ENCODE measurements at regions not wholly inside any gene's neighbourhood (a gene's known extent, or its start where the extent isn't known, plus 50 kb on each side); places are given as distances from the start of the nearest gene placed in this dataset.

DNA sequence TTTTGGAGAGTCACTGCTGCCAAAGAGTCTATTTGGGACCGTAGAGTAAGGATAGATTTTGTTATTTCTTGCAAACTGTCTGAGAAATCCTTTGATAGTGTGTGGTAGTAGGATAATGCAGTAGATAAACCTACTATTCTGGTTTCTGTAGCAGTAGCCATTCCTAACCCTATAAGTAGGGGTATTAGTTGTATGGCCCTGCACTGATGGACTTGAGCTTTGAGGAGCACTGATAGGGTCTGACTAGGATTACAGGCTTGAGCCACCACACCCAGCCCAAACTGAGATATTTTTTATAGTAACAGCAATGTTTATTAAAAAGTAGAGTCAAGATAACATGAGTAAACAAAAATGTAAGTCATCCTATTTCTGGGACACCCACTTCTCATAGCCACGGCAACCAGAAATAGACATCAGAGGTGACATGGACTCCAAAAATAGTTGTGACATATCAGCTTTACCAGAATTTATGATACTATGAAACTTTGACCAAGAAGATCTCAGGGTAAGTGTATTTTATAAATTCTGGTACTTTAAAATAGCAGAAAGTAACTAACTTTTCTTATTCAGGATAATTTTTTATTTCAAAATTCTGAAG lies 479.1 kb downstream of the SUCLA2 start:
- Histone ChIP-seq H3K27ac (no peak overlapping the region), H3K27me3 (replicated peaks) (no peaks in the 10 kb centered on the region), H3K4me3 (ENCODE audit: low read depth, low read length) (no peak overlapping the region), H3K36me3 (replicated peaks) (no peaks in the 10 kb centered on the region)
- TF ChIP-seq, protein P1, sequence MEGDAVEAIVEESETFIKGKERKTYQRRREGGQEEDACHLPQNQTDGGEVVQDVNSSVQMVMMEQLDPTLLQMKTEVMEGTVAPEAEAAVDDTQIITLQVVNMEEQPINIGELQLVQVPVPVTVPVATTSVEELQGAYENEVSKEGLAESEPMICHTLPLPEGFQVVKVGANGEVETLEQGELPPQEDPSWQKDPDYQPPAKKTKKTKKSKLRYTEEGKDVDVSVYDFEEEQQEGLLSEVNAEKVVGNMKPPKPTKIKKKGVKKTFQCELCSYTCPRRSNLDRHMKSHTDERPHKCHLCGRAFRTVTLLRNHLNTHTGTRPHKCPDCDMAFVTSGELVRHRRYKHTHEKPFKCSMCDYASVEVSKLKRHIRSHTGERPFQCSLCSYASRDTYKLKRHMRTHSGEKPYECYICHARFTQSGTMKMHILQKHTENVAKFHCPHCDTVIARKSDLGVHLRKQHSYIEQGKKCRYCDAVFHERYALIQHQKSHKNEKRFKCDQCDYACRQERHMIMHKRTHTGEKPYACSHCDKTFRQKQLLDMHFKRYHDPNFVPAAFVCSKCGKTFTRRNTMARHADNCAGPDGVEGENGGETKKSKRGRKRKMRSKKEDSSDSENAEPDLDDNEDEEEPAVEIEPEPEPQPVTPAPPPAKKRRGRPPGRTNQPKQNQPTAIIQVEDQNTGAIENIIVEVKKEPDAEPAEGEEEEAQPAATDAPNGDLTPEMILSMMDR (IDR thresholded peaks at IDR 0.05; ENCODE audit: low read depth, low read length, missing control alignments) = no peak
- no peak for DNase-seq
- in situ Hi-C loops (cut with HindIII; ENCODE audit: low pct_ligation_motif_present, low sequenced_read_pairs) = no loop called here

DNA sequence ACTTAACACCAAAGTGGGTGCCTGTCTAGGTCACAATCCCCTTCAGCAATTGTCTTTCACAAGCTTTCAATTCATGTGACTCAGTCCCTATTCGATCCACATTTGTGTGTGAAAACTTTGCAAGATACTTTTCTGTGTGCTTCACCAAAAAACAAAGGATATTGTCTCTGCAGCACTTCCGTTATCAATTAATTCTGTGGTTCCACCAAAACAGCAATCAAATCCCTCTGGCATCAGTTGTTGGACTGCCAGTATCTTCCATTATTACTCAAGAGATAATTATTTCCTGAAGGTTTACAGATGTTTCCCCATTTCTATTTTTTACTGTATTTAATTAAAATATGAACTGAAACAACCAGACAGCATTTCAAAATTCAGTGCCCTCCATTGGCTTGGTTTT lies 481.4 kb downstream of the SUCLA2 start:
- no peak overlapping the region for H3K4me3 ChIP-seq (ENCODE audit: low read depth, low read length)
- no peak overlapping the region for H3K27ac ChIP-seq
- DNase-seq = no peak
- TF ChIP-seq, protein P1 (IDR thresholded peaks at IDR 0.05; ENCODE audit: low read depth, low read length, missing control alignments) = no peak
- no peaks in the 10 kb centered on the region for H3K36me3 ChIP-seq (replicated peaks)
- in situ Hi-C loops (cut with HindIII; ENCODE audit: low pct_ligation_motif_present, low sequenced_read_pairs) = no loop called here
- H3K27me3 ChIP-seq (replicated peaks) = no peaks in the 10 kb centered on the region

DNA sequence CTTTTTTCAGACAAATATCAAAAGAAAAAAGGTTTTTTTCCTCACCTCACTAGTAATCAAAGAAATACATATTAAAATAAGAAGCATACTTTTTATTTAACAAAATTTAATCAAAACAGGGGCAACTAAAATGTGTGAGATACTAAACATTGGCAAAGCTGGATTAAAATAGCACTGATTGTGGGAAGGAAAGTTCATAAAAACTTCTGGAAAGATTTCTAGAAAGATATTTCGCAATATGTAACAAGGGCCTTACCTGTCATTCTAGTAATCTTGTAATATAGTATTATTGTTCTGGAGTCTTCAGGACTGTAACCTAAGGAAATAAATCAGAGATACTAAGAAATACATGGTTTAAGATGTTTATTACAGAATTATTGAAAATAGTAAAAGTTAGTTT lies 482.5 kb downstream of the SUCLA2 start:
- H3K36me3 ChIP-seq (replicated peaks) = no peaks in the 10 kb centered on the region
- in situ Hi-C loops (cut with HindIII; ENCODE audit: low pct_ligation_motif_present, low sequenced_read_pairs) = no loop called here
- no peak for DNase-seq
- H3K27me3 ChIP-seq (replicated peaks) = no peaks in the 10 kb centered on the region
- no peak overlapping the region for H3K4me3 ChIP-seq (ENCODE audit: low read depth, low read length)
- TF ChIP-seq, protein P1 (IDR thresholded peaks at IDR 0.05; ENCODE audit: low read depth, low read length, missing control alignments) = no peak
- no peak overlapping the region for H3K27ac ChIP-seq

DNA sequence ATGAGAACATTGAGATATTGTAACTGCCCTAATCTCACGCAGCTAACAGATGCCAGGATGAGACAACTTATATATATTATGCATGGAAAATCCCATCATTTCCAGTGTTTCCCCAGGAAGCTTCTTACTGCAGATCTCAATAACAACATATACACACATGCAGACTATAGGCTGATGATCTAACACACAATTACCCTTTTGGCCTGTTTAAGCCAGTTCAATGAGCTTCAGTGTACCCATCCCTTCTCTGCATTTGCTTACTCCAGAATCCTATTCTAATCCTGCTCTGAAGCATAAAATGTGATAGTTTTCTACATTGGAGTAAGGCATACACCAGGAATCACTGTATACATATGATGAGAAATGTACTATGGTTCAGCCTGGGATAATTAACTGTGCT lies 489.4 kb downstream of the SUCLA2 start:
- in situ Hi-C loops (cut with HindIII; ENCODE audit: low pct_ligation_motif_present, low sequenced_read_pairs) = no loop called here
- H3K36me3 ChIP-seq (replicated peaks) = no peaks in the 10 kb centered on the region
- no peak for DNase-seq
- H3K4me3 ChIP-seq (ENCODE audit: low read depth, low read length) = no peak overlapping the region
- no peak overlapping the region for H3K27ac ChIP-seq
- TF ChIP-seq, protein P1 (IDR thresholded peaks at IDR 0.05; ENCODE audit: low read depth, low read length, missing control alignments) = no peak
- no peaks in the 10 kb centered on the region for H3K27me3 ChIP-seq (replicated peaks)

DNA sequence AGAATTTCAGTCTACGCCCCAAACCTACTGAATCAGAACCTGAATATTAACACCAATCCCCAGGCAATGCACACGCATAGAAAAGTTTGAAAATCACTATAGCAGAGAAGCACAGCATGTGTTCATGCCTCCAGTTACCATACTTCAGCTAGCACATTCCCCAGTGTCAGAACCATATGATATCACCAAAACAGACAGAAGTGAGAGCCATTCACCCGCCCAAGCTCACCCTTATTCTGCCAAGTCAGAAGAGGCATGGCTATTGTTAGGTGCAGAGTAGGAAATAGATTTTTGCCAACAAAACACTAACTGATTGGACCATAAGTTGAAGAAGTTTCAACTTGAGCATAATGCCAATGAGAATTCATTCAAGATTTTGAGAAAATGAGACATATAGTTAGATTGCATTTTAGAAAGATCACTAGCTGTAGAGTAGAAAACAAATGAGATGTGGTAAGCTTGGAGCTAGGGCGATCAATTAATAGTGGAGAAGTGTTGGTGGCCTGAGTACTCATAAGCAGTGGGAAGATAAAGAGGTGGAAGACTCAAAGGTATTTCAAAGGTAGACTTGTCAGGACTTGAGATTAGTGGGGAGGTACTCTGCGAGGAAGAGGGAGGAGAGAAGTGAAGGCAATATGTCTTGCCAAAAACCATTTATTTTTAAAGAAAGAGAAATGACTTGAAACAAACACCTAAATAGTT lies 492.4 kb downstream of the SUCLA2 start:
- TF ChIP-seq, protein P1 (IDR thresholded peaks at IDR 0.05; ENCODE audit: low read depth, low read length, missing control alignments) = no peak
- in situ Hi-C loops (cut with HindIII; ENCODE audit: low pct_ligation_motif_present, low sequenced_read_pairs) = no loop called here
- no peak overlapping the region for H3K27ac ChIP-seq
- no peak for DNase-seq
- no peaks in the 10 kb centered on the region for H3K27me3 ChIP-seq (replicated peaks)
- H3K4me3 ChIP-seq (ENCODE audit: low read depth, low read length) = no peak overlapping the region
- no peaks in the 10 kb centered on the region for H3K36me3 ChIP-seq (replicated peaks)
